ENCODE measurements at regions not wholly inside any gene's neighbourhood (a gene's known extent, or its start where the extent isn't known, plus 50 kb on each side); places are given as distances from the start of the nearest gene placed in this dataset.

DNA sequence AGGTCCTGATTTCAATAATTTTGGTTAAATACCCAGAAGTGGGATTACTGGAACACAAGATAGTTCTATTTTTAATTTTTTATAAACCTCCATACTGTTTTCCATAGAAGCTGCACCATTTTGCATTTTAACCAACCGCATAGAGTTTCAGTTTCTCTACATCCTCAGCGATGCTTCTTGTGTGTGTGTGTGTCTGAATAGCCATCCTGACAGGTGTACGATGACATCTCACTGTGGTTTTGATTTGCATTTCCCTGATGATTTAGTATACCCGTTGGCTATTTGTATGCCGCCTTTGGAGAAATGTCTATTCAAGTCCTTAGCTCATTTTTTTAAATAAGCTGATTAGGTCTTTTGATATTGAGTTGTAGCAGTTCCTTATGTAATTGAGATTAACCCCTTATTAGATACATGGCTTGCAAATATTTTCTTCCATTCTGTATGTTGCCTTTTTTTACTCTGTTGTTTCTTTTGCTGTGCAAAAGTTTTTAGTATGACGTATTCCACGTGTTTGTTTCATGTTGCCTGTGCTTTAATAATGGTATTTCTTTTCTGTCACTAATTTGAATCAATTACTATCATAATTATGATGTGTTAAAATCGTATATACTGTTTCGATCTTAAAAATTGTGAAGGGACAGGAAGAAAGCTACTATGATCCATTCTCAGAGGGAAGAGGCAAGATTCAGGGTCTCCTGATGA, 227.2 kb upstream of the MON1B start:
- ATAC-seq (no peak), DNase-seq (ENCODE audit: low read depth, low spot score) (no peak)
- CTCF ChIA-PET: no interaction called here
- in situ Hi-C loops (cut with HindIII; ENCODE audit: low pct_unique_long_range_greater_than_20kb, low sequenced_read_pairs): no loop called here
- TF ChIP-seq, protein P1, sequence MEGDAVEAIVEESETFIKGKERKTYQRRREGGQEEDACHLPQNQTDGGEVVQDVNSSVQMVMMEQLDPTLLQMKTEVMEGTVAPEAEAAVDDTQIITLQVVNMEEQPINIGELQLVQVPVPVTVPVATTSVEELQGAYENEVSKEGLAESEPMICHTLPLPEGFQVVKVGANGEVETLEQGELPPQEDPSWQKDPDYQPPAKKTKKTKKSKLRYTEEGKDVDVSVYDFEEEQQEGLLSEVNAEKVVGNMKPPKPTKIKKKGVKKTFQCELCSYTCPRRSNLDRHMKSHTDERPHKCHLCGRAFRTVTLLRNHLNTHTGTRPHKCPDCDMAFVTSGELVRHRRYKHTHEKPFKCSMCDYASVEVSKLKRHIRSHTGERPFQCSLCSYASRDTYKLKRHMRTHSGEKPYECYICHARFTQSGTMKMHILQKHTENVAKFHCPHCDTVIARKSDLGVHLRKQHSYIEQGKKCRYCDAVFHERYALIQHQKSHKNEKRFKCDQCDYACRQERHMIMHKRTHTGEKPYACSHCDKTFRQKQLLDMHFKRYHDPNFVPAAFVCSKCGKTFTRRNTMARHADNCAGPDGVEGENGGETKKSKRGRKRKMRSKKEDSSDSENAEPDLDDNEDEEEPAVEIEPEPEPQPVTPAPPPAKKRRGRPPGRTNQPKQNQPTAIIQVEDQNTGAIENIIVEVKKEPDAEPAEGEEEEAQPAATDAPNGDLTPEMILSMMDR (IDR thresholded peaks at IDR 0.05): no peak
- no peak for TF ChIP-seq TCF7L2 (IDR thresholded peaks at IDR 0.05; ENCODE audit: low read depth, low read length)
- no peak for TF ChIP-seq POLR2AphosphoS5 (IDR thresholded peaks at IDR 0.05; ENCODE audit: low read depth, low read length)
- no peak for TF ChIP-seq SIN3A (IDR thresholded peaks at IDR 0.05; ENCODE audit: borderline replicate concordance, insufficient read depth, low read depth, low read length)
- no peak for TF ChIP-seq REST (IDR thresholded peaks at IDR 0.05; ENCODE audit: insufficient read depth in 1 of 2, low read depth in 2 of 2, low read length in 1 of 2)
- no TSS peak for BruUV-seq (replicated peaks)
- intact Hi-C loops (cut with micrococcal nuclease; ENCODE audit: unreplicated experiment): no loop called here
- no peak overlapping the region for H3K4me3 ChIP-seq (ENCODE audit: low read depth in 2 of 2, low read length in 2 of 2)
- H3K36me3 ChIP-seq (ENCODE audit: control insufficient read depth, insufficient read depth, low read length): no peaks in the 10 kb centered on the region
- H3K4me1 ChIP-seq (ENCODE audit: control insufficient read depth, insufficient read depth, low read length): no peaks in the 10 kb centered on the region
- H3K27me3 ChIP-seq (ENCODE audit: control insufficient read depth, insufficient read depth, low read length): no peaks in the 10 kb centered on the region
- POLR2A ChIA-PET: no interaction called here
- H3K27ac ChIP-seq (ENCODE audit: low read length): no peak overlapping the region
- no peaks in the 10 kb centered on the region for H3K9me3 ChIP-seq (ENCODE audit: control insufficient read depth, insufficient read depth, low read depth, low read length)

- H3K9me3 ChIP-seq (ENCODE audit: control insufficient read depth, insufficient read depth, low read depth, low read length): no peaks in the 10 kb centered on the region
- intact Hi-C loops (cut with micrococcal nuclease; ENCODE audit: unreplicated experiment) (no loop called here), in situ Hi-C loops (cut with HindIII; ENCODE audit: low pct_unique_long_range_greater_than_20kb, low sequenced_read_pairs) (no loop called here)
- H3K27ac ChIP-seq (ENCODE audit: low read length): no peak overlapping the region
- no peaks in the 10 kb centered on the region for H3K4me1 ChIP-seq (ENCODE audit: control insufficient read depth, insufficient read depth, low read length)
- POLR2A ChIA-PET: interaction anchor here (0.7 kb wide), 1 partner anchor 362 kb away, joined by 3 read pairs; no protein-coding TSS in a partner anchor
- no peak for ATAC-seq
- DNase-seq (ENCODE audit: low read depth, low spot score): no peak
- H3K36me3 ChIP-seq (ENCODE audit: control insufficient read depth, insufficient read depth, low read length): no peaks in the 10 kb centered on the region
- TF ChIP-seq SIN3A (IDR thresholded peaks at IDR 0.05; ENCODE audit: borderline replicate concordance, insufficient read depth, low read depth, low read length) (no peak), POLR2AphosphoS5 (IDR thresholded peaks at IDR 0.05; ENCODE audit: low read depth, low read length) (no peak), REST (IDR thresholded peaks at IDR 0.05; ENCODE audit: insufficient read depth in 1 of 2, low read depth in 2 of 2, low read length in 1 of 2) (no peak), TCF7L2 (IDR thresholded peaks at IDR 0.05; ENCODE audit: low read depth, low read length) (no peak)
- TF ChIP-seq, protein P1 (IDR thresholded peaks at IDR 0.05): no peak
- no TSS peak for BruUV-seq (replicated peaks)
- CTCF ChIA-PET: no interaction called here
- H3K4me3 ChIP-seq (ENCODE audit: low read depth in 2 of 2, low read length in 2 of 2): no peak overlapping the region
- no peaks in the 10 kb centered on the region for H3K27me3 ChIP-seq (ENCODE audit: control insufficient read depth, insufficient read depth, low read length)
These were observed 226.4 kb upstream of the MON1B start for GRCh38 chr16:76964464-76965154.
